Thoracic aorta (tissue), 2 donors: ENCODE measurements at regions not wholly inside any gene's neighbourhood (a gene's known extent, or its start where the extent isn't known, plus 50 kb on each side); places are given as distances from the start of the nearest gene placed in this dataset.

Experiments used
- ATAC-seq: fragments of 150-250 bp; one replicate; pipeline ENCODE4 v1.8.0; 2017; ENCODE audit warnings: low read depth; ENCODE audit not compliant: insufficient number of reproducible peaks, low FRiP score
- DNase-seq: peaks from one replicate; pipeline ENCODE4 v3.0.0-alpha.2; 2020; ENCODE audit warnings: low spot score
- H3K27ac ChIP-seq, 2 donors: fragments of 200-600 bp; sonication (generic); 1 replicate in 1 of 2; 2 replicates in 1 of 2; pipeline ENCODE4 v1.5.1; 2016; ENCODE audit warnings: mild to moderate bottlenecking in 2 of 2, moderate library complexity in 2 of 2
- H3K27me3 ChIP-seq: fragments of 200-600 bp; sonication (generic); replicated peaks from 2 replicates; pipeline ENCODE4 v1.6.0; 2016; ENCODE audit warnings: mild to moderate bottlenecking; ENCODE audit not compliant: insufficient read depth
- H3K36me3 ChIP-seq: fragments of 200-600 bp; sonication (generic); one replicate; pipeline ENCODE4 v1.5.1; 2016
- H3K4me1 ChIP-seq, 2 donors: fragments of 200-600 bp; sonication (generic); 1 replicate in 1 of 2; 2 replicates in 1 of 2; pipeline versions ENCODE4 v1.5.1 to v1.6.0; 2016; ENCODE audit warnings: low read depth in 2 of 2, mild to moderate bottlenecking in 1 of 2; ENCODE audit not compliant: control insufficient read depth in 1 of 2
- H3K4me3 ChIP-seq: fragments of 200-600 bp; sonication (generic); 2 replicates; pipeline ENCODE4 v1.5.1; 2016; ENCODE audit warnings: mild to moderate bottlenecking
- H3K9me3 ChIP-seq: fragments of 200-600 bp; sonication (generic); 2 replicates; pipeline ENCODE4 v1.5.1; 2016
- CTCF ChIP-seq: fragments of 200-600 bp; sonication (generic); IDR thresholded peaks from one replicate; pipeline ENCODE4 v1.5.1; 2019; ENCODE audit warnings: antibody characterized with exemption

DNA sequence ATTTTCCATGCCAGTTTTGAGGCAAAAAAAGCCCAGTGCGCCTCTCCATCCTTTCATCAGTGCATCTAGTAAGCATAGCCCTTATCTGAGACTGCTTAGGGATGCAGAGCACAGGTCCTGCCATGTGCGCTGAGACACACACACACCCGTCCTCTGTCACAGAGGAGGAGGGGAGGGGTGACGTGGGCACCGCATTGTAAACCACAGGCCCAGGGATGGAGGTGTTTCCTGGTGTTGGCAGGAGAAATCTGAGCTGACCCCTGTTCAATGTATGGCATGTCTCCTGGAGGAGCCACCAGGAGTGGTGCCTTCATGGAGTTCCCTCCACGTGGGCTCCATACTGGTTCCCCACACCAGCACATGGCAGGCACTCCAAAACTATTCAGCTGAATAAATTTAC lies 65.8 kb upstream of the HELT start:
- ATAC-seq (no peak), DNase-seq (no peak)
- H3K27ac ChIP-seq: no peak overlapping the region
- H3K27me3 ChIP-seq: no peaks in the 10 kb centered on the region
- no peaks in the 10 kb centered on the region for H3K36me3 ChIP-seq
- no peak overlapping the region for H3K4me3 ChIP-seq
- TF ChIP-seq CTCF: no peak
- no peaks in the 10 kb centered on the region for H3K4me1 ChIP-seq
- H3K9me3 ChIP-seq: no peaks in the 10 kb centered on the region

DNA sequence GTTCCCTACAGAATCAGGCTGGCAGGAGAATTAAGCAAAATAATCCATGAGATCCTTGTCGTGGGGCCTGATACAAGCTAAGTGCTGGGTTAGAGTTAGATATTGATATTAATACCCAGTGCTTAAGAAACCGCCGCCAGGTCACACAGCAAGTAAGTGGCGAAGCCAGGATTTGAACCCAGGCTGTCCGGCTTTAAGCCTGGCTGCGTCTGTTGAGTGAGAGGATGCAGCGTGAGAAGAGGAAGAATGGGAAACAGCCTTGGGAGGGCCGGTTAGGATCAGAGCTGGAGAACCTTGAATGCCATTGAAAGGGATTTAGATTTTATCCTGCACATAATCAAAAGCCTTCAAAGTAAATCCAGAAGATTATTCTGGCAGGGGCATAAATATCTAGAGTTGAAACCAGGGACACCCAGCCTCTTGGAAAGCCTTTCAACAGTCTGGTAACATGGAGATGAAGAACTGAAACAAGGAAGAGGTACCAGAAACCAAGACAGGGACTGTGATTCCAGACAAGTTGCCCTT lies 64.8 kb upstream of the HELT start:
- no peak overlapping the region for H3K27ac ChIP-seq
- no peaks in the 10 kb centered on the region for H3K27me3 ChIP-seq
- ATAC-seq (no peak), DNase-seq (no peak)
- H3K4me3 ChIP-seq: no peak overlapping the region
- H3K4me1 ChIP-seq: no peaks in the 10 kb centered on the region
- H3K9me3 ChIP-seq: no peaks in the 10 kb centered on the region
- H3K36me3 ChIP-seq: no peaks in the 10 kb centered on the region
- TF ChIP-seq CTCF: no peak

DNA sequence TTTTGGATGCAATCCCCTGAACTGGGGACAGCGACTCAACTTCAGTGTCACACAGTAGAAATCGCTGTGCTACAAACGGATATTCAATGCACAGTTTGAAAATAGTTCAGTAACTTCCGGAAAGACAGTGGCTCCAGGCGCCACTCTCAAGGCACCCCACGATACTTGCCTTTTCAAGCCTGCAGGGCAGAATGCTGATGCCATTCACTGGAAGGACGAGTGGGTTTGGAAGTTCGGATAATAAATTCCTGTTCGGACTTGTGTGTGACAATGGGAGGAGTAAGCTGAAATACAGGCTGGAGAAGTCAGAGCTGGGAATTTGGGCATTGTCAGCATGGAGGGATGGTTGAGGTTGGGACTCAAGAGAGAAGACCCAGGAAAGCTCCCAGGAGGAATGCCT lies 64.3 kb upstream of the HELT start:
- DNase-seq (no peak), ATAC-seq (no peak)
- Histone ChIP-seq H3K4me3 (no peak overlapping the region), H3K27ac (no peak overlapping the region), H3K36me3 (no peaks in the 10 kb centered on the region), H3K4me1 (no peaks in the 10 kb centered on the region), H3K27me3 (no peaks in the 10 kb centered on the region), H3K9me3 (no peaks in the 10 kb centered on the region)
- no peak for TF ChIP-seq CTCF

DNA sequence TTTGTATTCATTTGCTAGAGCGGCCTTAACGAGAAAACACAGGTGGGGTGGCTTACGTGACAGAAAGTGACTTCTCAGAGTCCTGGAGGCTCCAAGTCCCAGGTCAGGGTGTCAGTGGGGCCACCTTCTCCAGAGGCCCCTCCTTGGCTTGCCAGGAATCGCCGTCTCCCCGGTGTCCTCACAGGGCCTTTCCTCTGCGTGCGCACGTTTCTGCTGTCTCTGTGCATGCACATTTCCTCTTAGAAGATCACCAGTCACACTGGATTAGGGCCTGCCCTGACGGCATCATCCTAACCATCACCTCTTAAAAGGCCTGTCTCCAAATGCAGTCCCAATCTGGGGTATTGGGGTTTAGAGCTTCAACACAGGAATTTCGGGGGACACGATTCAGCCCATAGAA lies 63.8 kb upstream of the HELT start:
- no peak for ATAC-seq
- H3K27ac ChIP-seq: no peak overlapping the region
- H3K27me3 ChIP-seq: no peaks in the 10 kb centered on the region
- no peak for DNase-seq
- no peak for TF ChIP-seq CTCF
- peaks cover 2 to 3% of the 10 kb centered on the region in 2 donors for H3K4me1 ChIP-seq
- no peaks in the 10 kb centered on the region for H3K36me3 ChIP-seq
- no peaks in the 10 kb centered on the region for H3K9me3 ChIP-seq
- H3K4me3 ChIP-seq: no peak overlapping the region

DNA sequence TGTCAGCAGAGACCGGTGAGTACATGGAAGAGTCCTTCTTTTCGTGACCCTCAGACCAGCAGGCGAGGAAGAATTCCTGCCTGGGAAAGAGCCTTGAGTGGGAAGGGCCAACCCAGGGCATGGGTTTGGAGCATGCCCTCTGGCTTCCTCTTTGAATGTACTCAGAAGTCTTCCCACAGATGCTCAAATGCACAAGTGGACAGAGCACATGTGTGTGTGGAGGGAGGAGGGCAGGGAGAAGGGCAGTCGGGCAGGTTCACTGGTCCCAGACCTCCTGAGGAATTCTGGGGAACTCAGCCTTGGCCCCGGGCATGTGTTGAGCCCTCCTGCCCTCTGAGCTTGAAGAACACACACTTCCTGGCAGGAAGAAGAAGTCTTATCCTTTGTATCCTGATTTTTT lies 63.2 kb upstream of the HELT start:
- Histone ChIP-seq H3K27ac (no peak overlapping the region), H3K36me3 (no peaks in the 10 kb centered on the region), H3K4me1 (peaks cover 3 to 9% of the 10 kb centered on the region in 2 donors), H3K9me3 (no peaks in the 10 kb centered on the region), H3K27me3 (no peaks in the 10 kb centered on the region), H3K4me3 (no peak overlapping the region)
- ATAC-seq (no peak), DNase-seq (no peak)
- TF ChIP-seq CTCF: no peak
